NCI-H2171 (cell line): ENCODE measurements at regions not wholly inside any gene's neighbourhood (a gene's known extent, or its start where the extent isn't known, plus 50 kb on each side); places are given as distances from the start of the nearest gene placed in this dataset.
"Not testable (repeated sequence)": the region's sequence is repeated elsewhere in the genome, so short reads cannot be mapped to it uniquely, and the experiment has no call there.

Source experiments
- DNase-seq: peaks from one replicate; lab custom pipeline; 2025; lab: John Stamatoyannopoulos, UW

DNA sequence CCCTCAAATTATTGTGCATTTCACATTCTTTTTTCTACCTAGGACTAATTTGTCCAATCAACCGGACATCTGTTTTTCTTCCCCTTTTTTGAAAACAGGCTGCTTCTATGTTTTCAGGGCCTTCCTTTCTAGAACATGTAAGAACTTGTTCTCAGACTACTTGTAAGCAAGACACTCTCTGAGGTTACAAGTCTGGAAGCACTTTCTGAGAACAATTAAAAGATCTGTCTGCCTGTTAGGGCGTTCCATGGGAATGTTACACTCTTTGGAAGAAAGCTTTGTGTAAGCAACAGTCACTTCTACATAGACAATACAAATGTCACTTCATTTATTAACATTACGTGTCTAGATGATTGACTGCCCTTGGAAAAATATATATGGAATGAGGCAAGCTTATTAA lies 50.9 kb upstream of the HSPB3 start:
- no peak for DNase-seq

- no peak for DNase-seq
These were observed 51.5 kb upstream of the HSPB3 start for GRCh38 chr5:54403885-54404416.

DNA sequence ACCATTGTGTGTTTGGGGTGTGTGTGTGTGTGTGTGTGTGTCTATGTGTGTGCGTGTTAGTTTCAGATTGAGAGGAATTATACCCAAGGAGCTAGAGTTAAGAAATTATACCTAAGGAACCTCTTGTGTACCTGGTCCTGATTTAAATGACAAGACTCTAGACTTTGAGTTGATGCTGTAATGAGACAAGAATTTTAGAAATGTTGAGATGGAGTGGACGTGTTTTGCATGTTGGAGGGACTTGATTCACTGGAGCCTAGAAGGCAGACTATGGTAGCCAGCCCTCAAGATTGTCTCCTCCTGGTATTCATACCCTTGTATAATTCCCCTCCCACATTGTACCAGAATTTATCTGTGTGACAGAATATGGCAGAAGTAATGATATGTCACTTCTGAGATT lies 52.4 kb upstream of the HSPB3 start:
- DNase-seq = no peak

GRCh38 chr5:54401515-54401914 lies 54.0 kb upstream of the HSPB3 start:
- no peak for DNase-seq

DNA sequence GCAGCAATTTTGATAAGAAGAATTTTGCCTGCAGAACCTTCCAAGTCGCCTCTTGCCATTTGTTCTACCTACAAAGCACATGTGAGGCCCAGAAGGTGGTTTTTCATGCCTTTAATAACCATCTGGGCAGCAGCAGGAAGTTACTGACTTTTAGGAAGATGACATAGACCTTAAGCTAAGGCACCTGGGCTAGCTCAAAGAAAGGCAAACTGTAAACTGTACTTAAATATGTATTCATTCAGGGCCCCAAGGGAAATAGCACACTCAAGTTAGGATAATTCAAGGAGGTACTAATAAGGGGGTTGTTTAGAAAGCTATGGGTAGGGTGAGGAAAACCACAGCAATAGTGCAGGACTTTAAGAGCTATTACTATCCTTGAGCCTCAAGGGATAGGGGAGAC lies 57.3 kb upstream of the HSPB3 start:
- DNase-seq = no peak

DNA sequence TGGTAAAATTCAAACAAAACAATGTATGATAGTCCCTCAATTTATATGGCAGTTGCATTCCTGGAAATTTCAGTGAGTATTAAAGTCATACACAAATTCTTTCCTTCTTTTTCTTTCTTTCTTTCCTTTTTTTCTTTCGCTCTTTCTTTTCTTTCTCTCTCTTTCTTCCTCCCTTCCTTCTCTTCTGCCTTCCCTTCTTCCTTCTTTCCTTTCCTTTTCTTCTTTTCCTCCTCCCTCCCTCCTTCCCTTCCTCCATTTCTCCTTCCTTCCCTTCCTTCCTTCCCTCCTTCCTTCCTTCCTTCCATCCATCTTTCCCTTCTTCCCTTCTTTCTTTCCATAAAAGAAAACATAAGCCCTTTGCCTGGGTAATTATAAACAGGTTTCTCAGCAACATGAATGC lies 58.1 kb upstream of the HSPB3 start:
- no peak for DNase-seq

DNA sequence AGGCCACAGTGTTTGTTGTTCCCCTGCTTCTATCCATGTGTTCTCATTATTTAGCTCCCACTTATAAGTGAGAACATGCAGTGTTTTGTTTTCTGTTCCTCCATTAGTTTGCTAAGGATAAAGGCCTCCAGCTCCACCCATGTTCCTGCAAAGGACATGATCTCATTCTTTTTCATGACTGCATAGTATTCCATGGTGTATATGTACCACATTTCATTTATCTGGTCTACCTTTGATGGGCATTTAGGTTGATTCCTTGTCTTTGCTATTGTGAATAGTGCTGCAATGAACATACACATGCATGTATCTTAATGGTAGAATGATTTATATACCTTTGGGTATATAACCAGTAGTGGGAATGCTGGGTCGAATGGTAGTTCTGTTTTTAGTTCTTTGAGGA lies 62.5 kb upstream of the HSPB3 start:
- not testable (repeated sequence) for DNase-seq

DNA sequence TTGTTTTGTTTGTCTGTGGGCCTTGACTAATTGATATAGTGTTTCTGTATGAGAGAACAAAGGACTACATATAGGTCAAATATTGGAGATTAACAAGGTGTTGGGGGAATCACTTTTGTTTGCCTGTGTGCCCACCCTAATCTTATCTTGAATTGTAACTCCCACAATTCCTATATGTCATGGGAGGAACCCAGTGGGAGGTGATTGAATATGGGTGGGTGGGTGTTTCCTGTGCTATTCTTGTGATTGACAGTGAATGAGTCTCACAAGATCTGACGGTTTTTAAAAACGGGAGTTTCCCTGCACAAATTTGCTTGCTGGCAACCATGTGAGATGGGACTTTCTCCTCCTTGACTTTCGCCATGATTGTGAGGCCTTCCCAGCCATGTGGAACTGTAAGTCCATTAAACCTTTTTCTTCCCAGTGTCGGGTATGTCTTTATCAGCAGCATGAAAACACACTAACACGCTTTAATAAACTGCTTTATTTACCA lies 64.9 kb upstream of the HSPB3 start:
- DNase-seq = no peak

DNA sequence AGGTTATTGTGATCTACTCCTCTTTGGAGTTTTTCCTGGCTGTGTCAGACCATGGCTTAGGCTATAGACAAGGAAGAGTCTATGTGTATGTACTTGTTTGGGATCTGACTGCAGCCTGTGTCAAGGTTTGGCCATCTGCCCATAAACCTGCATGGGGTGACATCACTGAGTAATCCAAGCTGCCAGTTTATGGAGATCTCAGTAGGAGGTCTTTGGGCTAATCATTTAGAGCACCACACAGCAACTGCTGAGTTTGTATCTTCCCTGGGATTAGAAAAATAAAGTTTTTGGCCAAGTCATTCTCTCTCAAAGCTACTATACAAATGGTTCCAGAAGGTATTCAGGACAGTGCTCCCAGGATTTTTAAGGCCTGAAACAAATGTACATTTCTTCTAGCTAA lies 65.5 kb upstream of the HSPB3 start:
- DNase-seq = peak; percentile 97

DNA sequence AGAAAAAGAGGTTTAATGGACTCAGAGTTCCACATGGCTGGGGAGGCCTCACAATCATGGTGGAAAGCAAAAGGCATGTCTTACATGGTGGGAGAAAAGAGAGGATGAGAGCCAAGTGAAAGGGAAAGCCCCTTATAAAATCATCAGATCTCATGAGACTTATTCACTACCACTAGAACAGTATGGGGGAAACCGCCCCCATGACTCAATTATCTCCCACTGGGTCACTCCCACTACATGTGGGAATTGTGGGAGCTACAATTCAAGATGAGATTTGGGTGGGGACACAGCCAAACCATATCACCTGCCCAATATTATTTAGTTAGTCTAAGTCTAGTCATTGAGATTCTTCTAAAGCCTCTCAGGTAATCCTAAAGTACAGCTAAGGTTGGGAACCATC lies 66.1 kb upstream of the HSPB3 start:
- not testable (repeated sequence) for DNase-seq

DNA sequence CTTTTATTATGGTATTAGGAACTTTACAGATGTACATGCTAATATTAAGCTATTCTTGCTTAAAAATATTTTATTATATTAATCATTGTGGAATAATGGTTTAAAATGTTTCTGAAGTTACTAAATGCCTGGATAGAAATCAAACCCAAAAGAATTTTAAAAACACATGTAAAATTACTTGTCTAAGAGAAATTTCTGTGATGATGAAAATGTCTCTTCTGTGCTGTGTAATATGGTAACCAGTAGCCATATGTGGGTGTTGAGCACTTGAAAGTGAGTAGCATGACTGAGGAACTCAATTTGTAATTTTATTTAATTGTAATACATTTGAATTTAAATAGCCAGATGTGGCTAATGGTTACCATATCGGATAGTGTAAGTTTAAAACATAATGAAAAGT lies 66.7 kb upstream of the HSPB3 start:
- no peak for DNase-seq

GRCh38 chr5:54388409-54388808 lies 67.1 kb upstream of the HSPB3 start:
- no peak for DNase-seq

DNA sequence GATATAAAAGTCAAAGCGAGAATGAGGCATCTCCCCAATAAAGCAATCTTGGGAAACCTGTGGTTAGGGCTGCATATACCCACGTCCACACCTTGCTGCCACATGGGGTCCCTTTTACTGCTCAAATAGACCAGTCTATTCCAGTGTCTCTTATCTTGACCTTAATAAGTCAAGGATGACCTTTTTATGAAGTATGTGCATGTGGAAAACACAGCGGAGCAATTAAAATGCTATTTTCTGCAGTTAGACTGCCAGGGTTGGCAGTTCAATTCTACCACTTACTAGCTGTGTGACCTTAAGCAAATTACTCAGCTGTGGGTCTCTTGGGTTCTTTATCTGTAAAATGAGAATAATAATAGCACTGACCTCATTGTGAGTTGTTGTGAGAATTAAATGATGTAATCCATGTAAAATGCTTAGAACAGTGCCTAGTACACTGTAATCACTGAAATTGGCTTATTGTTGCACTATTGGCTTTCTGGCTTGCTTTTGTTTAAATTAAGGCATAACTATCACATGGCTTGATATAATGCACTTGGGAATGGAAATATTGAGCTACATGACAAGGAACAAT lies 67.8 kb upstream of the HSPB3 start:
- DNase-seq = no peak

GRCh38 chr5:54387031-54387430 lies 68.5 kb upstream of the HSPB3 start:
- no peak for DNase-seq

DNA sequence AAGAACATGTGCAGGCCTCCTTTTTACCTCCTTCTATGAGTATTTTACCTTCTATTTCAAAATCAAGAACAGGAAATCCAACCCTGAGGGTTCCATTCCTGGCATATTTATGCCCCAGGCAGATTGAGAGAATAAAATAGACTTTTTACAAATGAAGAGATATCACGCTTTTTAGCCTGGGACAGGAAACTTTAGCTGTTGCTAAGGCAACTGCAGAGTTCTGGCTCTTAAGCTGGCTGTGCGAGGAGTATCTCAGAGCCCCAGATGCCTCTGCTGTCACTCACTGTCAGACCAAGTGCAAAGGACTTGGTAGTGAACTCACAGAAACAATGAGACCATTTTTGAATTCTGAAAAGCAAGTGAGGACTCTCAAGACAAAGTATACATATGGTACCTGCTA lies 69.5 kb upstream of the HSPB3 start:
- no peak for DNase-seq

- DNase-seq = no peak
These were observed 71.1 kb upstream of the HSPB3 start for GRCh38 chr5:54384356-54384933.

GRCh38 chr5:54383941-54384340 lies 71.6 kb upstream of the HSPB3 start:
- no peak for DNase-seq

GRCh38 chr5:54383225-54383901 lies 72.1 kb upstream of the HSPB3 start:
- DNase-seq = no peak

- not testable (repeated sequence) for DNase-seq
These were observed 70.9 kb upstream of the ARL15 start for GRCh38 chr5:54381319-54381718.

GRCh38 chr5:54379590-54379989 lies 69.2 kb upstream of the ARL15 start:
- no peak for DNase-seq

GRCh38 chr5:54378707-54379106 lies 68.3 kb upstream of the ARL15 start:
- no peak for DNase-seq

GRCh38 chr5:54377339-54377738 lies 67.0 kb upstream of the ARL15 start:
- DNase-seq = not testable (repeated sequence)

GRCh38 chr5:54370982-54371381 lies 60.6 kb upstream of the ARL15 start:
- DNase-seq = no peak
